HuH-7 (cell line): ENCODE measurements at regions not wholly inside any gene's neighbourhood (a gene's known extent, or its start where the extent isn't known, plus 50 kb on each side); places are given as distances from the start of the nearest gene placed in this dataset.
A peak's percentile ranks its signal among the peaks of the same experiment; 100 is the strongest.

Source experiments
- DNase-seq: peaks from one replicate; pipeline ENCODE4 v3.0.0; 2011; ENCODE audit warnings: low spot score

DNA sequence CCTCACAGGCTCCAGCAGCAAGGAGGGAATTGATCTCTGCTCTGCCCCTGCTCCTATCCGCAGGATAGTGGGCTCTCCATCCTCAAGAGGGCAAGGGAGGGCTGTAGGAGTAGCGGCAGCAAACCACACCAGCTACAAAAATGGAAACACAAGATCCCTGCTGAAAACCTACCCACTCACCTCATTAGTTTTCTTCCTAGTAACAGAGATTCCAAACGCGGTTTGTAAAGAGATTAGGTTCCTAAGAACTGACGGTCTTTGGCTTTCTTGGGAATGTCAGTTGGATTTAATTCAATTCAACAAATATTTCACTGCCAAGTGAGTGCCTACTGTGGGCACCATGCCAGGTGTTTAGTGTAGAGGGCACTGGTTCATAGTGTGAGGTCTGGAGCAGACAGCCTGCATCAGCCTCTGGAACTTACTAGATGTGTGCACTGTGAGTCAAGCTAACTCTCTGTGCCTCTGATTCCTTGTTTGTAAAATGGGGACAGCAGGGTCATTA lies 84.7 kb downstream of the MRPL46 start:
- no peak for DNase-seq

DNA sequence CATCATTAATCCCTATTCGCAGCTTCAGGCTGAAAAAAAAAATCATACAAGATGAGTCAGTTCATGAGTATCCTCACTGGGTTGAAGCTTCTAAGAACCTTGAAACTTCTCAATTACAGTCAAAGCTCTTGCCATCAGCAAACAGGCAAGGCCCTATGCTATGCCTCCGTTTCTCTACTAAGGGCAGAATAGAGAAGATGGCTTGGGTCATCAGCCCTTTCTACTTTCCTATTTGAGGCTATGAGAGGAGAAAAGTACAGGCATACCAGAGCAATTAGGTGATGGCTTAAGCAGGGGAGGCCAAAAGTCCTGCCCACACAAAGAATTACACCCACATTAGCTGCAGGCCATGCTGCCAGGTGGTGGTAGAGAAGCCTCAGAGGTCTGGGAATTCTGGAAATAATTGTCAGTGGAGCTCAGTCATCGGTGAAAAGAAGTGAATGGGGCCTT lies 89.0 kb downstream of the MRPL46 start:
- DNase-seq: no peak

DNA sequence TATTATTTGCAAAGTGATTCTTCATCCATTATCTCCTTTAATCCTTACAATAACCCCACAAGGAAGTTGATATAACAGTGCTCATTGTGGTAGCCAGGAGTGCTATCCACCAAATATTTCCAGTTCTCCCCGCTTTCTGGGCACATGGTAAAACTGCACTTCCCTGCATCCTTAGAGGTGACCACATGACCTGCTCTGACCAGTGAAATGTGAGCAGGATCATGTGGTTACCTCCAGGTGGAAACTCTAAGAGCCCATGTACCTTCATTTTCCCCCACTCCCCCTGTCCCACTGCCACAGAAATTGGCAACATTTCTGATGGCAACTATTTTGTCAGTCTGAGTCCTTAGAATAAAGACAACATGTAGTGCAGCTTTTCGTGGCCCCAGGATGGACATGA lies 89.7 kb downstream of the MRPL46 start:
- DNase-seq: no peak

DNA sequence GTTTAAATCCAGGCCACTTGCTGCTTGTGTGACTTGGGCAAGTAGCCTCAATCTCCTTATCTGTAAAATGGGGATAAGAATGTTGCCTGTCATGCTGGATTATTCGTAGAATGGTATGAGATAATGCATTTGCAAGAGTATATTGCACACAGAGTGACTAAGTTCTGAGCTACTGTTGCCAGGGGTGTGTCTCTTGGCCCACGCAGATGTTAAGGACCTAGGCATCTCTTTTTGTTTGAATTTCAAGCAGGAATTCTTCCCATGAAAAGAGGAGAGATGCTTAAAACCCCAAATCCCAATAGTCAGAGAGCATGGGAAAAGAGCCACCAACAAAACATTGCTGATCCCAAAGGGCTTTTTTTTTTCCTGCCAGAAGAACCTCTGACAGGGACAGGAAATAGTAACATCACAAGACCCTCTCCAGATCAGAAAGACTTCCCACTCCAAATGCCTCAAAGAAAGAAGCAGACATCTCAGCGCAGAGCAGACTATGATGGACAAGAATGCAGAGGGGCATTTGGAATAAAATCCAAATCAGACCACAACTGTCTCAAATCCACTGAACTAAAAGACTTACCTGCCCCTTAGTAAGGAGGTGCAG lies 90.5 kb downstream of the MRPL46 start:
- no peak for DNase-seq

DNA sequence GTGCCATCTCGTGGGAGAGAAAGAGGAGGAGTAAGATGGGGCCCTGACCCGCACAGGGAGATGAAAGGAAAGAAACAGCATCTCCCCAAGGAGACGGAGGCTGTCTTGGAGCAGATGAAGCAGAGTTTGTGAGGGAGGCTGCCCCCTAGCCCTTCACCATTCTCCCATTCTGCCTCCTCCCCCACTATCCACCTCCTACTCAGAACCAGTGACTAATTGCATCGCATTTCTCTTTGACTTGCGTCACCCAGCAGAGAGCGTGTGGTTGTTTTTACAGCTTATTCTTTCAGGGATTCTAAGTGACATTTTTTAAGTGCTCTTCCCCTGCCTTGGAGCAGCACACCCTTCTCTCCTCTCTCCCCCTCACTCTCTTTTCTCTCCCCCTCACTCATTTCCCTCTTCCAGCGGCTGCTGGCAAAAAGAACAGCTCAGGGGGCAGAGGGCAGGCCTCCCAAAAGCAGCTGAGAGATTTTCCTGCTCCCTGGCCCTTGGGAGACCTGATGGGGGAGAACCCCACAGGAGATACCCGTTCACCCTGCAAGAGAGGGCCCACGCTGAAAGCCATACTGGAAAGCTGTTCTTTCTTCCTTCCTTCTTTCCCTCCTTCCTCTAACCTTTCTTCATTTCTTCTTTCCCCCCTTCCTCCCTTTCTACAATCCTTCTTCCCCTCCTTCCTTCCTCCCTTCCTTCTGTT lies 91.8 kb downstream of the MRPL46 start:
- DNase-seq: no peak

DNA sequence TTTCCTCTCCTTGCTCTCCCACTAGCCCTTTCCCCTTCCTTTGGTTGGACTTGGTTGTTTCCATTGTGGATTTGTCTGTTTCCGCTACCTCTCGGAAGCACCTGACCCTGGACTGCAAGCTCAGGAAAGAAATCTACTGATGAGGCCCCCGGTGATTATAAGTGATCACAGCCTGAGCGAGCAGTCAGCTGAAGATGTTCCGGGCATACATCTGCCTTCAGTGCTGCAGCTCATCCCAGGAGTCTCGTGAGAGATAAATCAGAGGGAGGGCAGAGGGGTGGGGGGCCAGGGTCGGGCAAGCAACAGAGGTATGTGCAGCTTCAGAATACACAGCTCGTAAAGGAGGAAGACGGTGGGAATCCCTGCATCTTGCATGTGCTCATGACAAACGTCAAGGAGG lies 102.1 kb downstream of the MRPL46 start:
- DNase-seq: no peak

DNA sequence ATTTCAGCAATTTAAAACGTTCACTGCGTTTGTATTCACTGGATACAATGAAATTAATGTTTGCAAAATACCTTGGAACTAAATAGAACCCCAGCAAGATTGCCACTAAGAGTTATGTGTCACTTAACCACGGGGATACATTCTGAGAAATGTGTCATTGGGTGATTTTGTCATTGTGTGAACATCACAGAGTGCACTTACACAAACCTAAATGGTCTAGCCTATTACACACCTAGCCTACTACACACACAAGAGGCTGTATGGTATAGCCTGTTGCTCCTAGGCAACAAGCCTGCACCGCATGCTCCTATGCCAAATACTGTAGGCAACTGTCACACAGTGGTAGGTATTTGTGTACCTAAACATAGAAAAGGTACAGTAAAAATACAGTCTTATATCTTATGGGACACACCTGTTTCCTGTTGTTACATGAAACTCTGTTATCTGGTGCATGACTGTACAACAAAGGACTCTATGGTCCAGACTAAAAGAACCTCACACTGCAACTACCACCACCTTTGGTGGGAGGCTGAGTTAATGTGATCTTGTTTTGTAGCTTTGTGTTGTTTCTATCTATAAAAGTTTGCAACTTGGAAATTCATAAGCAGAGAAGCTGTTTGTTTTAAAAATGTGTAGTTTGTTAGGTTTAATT lies 92.2 kb upstream of the NTRK3 start:
- DNase-seq: no peak

DNA sequence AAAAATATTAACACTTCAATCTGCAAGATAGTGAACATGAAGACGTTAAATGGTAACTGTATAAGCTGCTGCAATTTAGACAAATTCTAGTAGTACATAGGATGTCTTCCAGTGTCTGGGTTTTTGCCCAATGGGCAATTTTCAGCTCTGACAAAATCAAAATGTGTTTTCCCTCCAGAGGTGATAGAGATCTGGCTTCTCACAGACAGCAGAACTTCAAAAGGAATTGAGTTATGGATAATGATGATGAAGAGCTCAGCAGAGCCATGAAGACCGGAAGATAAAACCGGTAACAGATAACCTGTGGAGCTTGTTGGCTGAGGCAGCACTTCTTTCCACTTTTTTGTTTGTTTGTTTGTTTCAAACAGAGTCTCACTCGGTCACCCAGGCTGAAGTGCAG lies 89.4 kb upstream of the NTRK3 start:
- DNase-seq: no peak

DNA sequence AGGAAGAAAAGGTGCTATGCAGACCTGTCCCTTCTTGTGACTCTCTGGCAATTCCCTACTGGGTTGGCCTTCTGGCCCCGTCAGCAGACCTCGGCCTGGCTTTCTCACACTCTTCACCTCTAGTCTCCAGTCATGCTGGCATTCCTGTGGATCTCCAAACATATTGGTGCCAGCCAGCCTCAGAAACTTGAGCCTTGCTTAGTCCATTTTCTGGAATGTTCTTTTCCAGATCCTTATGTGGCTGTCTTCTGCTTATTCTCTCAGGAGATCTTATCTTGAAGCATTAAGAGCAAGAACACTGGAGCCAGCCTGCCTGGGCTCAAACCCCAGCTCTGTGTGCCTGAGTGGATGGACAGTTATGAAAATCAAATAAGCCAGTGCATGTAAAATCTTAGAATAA lies 88.2 kb upstream of the NTRK3 start:
- no peak for DNase-seq

DNA sequence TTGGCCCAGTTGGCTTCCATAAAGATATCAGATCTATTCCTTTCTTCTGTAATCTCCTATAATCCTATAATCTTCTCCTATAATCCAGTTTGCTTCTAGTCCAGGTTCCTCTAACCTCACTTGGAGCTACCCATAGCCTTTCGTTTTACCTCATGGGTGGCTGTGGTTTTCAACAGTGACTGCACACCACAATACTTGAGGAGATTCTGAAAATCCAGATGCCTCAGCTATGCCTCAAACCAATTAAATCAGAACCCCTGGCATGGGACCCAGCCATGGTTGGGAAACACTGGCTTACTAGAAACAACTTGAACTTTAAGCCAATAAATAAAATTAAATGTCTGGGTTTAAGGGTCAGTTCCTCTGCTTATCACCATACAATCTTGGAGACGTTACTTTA lies 86.1 kb upstream of the NTRK3 start:
- no peak for DNase-seq

DNA sequence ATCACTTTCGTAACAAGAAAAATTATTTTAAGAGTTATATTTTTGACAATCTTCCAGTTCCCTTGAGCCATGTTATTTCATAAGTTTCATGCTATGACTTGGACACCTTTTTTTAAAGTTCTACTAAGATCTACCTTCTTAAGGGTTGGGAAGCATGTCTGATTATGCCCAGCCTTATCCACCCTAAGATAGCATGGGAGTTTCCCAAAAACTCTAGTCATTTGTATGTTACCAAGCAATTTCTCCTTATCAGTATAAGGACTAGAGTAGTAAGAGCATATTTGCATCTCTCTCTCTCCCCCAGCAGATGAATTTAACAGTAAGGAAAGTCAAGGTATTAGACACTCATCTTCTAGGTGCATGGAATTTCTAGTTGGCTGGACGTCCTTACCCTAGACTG lies 85.1 kb upstream of the NTRK3 start:
- DNase-seq: no peak

DNA sequence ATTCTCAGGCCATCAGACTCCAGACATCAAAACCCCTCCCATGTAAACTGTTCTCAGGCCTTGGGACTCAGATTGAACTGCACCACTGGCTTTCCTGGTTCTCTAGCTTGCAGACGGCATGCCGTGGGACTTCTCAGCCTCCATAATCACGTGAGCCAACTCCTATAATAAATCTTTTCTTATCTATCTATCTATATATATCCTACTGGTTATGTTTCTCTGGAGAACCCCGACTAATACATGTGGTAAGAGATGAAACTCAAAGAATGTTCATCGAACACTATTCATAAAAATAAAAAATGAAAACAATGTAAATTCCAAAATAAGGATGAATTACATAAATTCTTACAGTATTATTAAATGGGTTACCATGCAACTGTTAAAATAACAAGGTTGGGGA lies 84.5 kb upstream of the NTRK3 start:
- no peak for DNase-seq

DNA sequence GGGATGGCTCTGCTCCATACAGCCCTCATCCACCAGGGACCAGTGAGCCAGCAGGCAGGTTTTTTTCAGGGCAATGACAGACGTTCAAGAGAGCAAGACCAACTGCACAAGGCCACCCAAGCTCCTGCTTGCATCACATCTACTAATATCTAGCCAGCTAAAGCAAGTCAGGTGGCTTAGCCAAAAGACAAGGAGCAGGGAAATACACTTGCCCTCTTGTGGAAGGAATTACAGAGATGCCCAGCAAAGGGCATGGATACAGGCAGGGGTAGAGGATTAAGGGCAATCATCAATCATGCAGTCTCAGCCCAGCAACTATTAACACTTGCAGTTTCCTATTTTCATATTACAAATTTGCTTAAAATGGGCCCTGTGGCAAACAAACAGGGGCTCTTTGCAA lies 81.5 kb upstream of the NTRK3 start:
- DNase-seq: no peak

DNA sequence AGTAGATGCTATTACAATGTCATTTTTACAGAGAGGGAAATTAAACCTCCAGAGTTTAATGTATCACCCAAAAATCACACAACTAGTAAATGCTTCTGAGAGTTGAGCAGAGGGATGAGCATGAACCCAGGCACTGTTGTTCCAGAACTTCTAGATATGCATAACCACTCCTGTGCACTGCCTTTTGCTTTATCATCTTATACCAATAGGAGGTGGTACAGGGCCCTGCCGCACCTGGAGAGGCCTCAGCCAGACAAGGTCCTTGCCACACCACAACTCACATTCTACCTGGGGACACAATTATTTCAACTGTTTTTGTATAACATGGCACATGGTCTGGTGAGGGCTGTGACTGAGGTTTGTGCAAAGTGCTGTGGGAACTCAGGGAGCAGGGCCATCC lies 78.5 kb upstream of the NTRK3 start:
- DNase-seq: no peak

DNA sequence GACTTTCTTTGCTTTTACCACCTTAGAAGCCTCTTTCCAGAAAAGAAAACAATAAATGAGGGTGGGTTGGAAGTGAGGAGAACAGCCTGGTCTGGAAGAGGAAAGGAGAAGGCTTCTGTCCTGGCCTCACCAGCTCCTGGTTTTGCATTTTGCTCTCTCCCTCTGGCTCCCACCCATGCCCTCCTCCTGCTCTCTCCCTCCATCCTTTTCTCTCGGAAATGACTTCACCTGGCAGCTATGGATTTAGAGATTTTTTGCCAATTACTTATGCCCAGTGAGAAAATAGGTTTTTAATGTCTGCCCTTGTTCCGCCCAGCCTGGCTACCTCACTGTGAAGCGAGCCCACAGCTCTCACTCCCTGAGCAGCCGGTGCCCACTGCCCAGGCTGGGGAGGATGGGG lies 77.9 kb upstream of the NTRK3 start:
- no peak for DNase-seq

DNA sequence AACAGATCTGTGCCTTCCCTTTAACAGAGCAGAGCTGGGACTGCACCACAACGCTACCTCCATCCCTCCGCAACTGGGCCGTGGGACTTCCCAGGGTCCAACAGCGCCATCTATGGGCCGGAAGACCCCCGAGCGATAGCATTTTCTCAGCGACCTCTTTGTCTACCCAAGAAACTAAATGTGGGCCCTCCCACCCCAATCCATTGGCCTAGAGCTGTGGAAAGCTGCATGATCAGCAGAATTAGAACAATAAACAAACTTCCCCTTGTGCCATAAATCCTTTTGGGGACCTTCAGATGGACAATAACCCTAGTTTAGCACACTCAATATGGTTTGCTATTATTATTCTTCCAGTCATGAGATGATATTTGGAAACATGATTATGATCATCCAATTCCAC lies 74.8 kb upstream of the NTRK3 start:
- peak; percentile 78 for DNase-seq

DNA sequence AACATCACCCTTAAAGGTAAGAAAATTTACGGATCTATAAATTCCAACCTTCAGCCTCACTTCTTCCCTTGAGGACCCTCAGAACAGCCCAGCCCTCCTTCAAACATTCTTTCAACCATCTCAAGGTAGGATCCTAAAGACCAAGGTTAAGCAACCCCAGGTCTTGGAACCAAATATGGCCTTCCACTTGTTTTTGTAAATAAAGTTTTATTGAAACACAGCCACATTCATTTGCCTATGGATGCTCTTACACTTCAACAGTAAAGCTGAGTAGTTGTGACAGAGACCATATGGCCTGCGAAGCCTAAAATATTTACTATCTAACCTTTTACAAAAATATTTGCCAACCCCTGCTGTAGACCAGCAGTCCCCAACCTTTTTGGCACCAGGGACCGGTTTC lies 70.4 kb upstream of the NTRK3 start:
- no peak for DNase-seq

DNA sequence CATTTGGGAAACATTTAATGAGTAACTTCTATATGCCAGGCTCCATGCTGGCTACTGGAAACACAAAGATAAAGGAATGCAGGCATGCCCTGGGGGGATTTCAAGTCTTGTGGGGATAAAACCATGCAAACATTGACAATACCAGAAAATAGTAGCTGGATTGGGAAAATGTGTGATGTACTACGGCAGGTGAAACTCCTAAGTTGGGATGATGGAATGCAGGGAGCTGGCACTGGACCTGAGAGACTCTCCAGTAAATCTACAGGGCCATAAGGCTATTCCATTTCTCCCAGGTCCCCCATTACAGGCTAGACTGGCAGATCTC lies 68.2 kb upstream of the NTRK3 start:
- no peak for DNase-seq

DNA sequence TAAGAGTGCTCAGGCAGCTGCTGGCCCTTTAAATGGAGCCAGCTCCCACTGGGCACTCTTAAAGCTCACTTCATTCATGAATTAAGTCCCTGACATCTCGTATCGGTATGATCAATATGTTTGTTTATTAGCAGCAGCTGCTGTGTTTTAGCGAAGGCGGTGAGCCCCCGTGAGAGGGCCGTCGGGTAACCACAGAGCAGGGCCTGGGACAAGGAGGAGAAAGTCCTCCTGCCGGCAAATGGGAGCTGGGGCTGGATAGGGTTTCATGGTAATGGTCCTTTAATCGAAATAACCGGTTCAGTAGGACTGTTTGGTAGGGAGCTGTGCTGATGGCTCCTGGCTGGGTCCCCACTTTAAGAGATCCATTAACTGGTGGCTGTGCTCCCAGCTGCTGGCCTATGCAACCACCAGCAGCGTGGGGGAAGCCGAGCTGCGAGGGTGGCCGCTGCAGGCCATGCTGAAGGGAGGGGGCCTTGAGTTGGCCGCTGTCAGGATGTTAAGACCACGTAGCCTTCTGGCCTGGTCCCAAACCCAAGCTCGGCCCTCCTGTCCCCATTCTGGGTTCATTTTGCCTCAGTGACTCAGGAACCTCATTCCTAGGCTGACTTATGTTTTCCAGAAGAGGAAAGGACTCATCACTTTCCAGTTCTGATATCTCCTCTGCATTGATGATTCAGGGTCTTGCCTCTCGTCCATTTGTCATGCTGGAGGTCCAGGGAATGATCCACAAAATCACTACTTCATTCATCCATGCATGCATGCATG lies 67.6 kb upstream of the NTRK3 start:
- no peak for DNase-seq

DNA sequence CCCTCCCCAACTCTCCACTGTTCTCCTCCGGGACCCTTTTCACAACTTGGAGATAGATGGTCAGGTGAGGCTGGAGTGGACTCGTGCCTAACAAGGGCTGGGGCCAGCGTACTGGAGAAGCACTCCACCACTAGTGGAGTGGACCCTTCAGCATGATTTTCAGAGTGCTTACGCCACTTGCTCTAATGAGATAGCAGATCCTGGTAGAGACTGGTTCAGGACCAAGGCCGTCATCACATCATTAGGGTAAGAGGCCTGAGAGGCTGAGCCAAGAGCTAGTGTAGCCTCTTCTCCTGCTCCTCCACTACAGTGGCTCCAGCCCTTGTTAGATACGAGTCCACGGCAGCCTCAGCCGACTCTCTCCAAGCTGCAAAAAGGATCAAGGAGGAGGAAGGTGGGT lies 66.9 kb upstream of the NTRK3 start:
- no peak for DNase-seq

DNA sequence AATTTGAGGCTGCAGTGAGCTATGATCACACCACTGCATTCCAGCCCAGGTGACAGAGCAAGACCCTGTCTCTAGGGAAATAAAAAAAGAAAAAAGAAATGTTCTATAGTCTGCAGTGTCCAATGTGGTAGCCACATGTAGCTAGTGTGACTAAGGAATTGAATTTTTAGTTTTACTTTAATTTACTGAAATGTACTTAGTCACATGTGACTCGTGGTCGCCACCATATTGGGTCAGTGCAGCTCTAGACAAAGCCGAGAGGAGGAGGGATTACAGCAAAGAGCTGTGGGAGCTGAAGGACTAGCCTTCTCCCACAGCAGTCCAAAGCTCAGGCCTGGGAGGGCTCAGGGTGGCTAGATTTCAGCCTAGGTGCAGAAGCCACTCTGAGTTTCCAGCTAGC lies 65.9 kb upstream of the NTRK3 start:
- DNase-seq: no peak

DNA sequence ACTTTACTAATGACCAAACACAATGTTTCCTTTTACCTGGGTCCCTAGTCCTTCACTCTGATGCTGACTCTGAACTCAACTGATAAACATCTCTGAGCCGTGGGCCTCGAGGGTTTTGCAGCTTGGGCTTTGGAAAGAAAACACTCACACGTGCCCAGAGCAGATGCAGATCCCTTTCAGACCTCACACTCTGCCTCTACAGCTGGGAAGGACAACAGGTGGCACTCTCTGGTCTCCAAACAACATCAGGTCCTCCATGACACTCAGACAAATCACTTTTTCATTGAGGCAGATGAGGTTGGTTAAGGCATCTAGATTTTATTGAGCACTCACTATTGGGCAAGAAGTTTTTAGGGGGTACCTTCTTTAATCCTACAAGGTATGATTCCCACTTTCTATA lies 64.7 kb upstream of the NTRK3 start:
- no peak for DNase-seq

DNA sequence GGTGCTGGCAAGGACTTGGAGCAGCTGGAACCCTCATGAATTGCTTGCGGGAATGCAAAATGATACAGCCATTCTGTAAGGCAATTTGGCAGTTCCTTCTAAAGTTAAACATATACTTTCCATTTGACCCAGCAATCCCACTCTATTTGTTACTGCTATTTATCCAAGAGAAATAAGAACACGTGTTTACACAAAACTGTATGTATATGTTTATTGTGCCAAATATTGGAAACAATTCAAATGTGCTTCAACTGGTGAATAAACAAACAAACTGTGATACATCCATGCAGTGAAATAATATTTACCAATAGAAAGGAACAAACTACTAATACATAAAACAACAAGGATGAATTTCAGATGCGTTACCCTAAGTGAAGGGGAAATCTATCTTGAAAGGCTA lies 60.0 kb upstream of the NTRK3 start:
- DNase-seq: no peak
